Aorta (tissue), 5 donors: ENCODE measurements at regions not wholly inside any gene's neighbourhood (a gene's known extent, or its start where the extent isn't known, plus 50 kb on each side); places are given as distances from the start of the nearest gene placed in this dataset.

Experiments
- ATAC-seq: fragments of 200-7000 bp; cut with Tn5 transposase; one replicate; pipeline ENCODE4 v1.9.1; 2022; ENCODE audit warnings: moderate library complexity; ENCODE audit not compliant: low FRiP score
- DNase-seq, 2 donors: peaks; one replicate each; pipeline ENCODE4 v3.0.0-alpha.2; 2020
- H3K27ac ChIP-seq, 2 donors: one replicate each; pipeline ENCODE4 v1.5.1; 2013; ENCODE audit warnings: low read length in 2 of 2, mild to moderate bottlenecking in 2 of 2, moderate library complexity in 2 of 2, control low read depth in 1 of 2, inconsistent platforms in 1 of 2, low read depth in 1 of 2
- H3K27me3 ChIP-seq, 2 donors: one replicate each; pipeline ENCODE4 v1.6.1; 2013; ENCODE audit warnings: control low read depth in 1 of 2, low read length in 1 of 2, mild to moderate bottlenecking in 1 of 2, moderate library complexity in 1 of 2; ENCODE audit not compliant: insufficient read depth in 2 of 2, control insufficient read depth in 1 of 2
- H3K36me3 ChIP-seq, 2 donors: one replicate each; pipeline ENCODE4 v1.6.1; 2013; ENCODE audit warnings: control low read depth in 1 of 2, low read length in 1 of 2, mild to moderate bottlenecking in 1 of 2; ENCODE audit not compliant: insufficient read depth in 2 of 2, control insufficient read depth in 1 of 2
- H3K4me1 ChIP-seq, 2 donors: one replicate each; pipeline ENCODE4 v1.6.1; 2013; ENCODE audit warnings: low read length in 2 of 2, control low read depth in 1 of 2, mild to moderate bottlenecking in 1 of 2, moderate library complexity in 1 of 2; ENCODE audit not compliant: insufficient read depth in 2 of 2, control insufficient read depth in 1 of 2
- H3K4me3 ChIP-seq, 2 donors: one replicate each; pipeline ENCODE4 v1.5.1; 2013; ENCODE audit warnings: low read length in 2 of 2, control low read depth in 1 of 2, mild to moderate bottlenecking in 1 of 2
- H3K9me3 ChIP-seq: one replicate; pipeline ENCODE4 v1.6.1; 2013; ENCODE audit warnings: mild to moderate bottlenecking, low read length; ENCODE audit not compliant: control insufficient read depth
- WGBS, 2 donors: extraction: QIAGEN DNeasy Blood & Tissue Kit; methylation state at CpG; one replicate each; pipeline ENCODE4 v1.1.7; 2013; 5-methylcytosine and 5-hydroxymethylcytosine counted together
- intact Hi-C, 2 donors: fragments of 100-400 bp; cut with DNase I; formaldehyde crosslinking; loops; one replicate each; pipeline versions ENCODE4 v1.14.2 to v1.15.0; 2022
- donor health status: healthy with polysubstance abuse.
- donor health status: Bipolar disorder and iron deficiency.
- donor health status: DM: no; HTN: no; CAD: no.
- donor health status: DM: no; HTN: no; CAD: no.
- donor health status: DM: yes; HTN: yes; CAD: no.

DNA sequence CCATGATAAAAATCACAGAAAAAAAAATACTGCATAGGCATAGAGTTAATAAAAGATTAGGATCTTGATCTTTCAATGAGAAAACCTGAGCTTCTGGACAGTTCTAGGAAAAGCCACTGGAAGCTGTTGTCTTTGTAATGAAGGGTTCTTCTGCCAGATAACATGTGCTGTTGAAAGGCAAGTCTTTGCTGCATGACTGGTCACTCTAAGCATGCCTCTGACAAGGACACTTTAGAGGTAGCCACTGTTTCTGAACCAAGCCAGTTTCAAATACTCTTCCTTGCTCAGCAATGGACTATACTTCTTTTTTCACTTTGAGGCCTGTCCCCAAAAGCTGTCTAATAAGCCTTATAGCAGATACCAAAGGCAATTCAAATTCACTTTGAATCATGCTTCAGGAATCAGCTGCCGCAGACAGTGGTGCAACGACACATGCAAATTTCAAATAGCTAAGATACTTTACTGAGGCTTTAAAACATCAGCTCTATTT, 70.2 kb downstream of the BTG1 start:
- no peak overlapping the region for H3K27ac ChIP-seq
- no peaks in the 10 kb centered on the region for H3K36me3 ChIP-seq
- intact Hi-C loops: no loop called here
- H3K27me3 ChIP-seq: no peaks in the 10 kb centered on the region
- H3K4me1 ChIP-seq: peaks cover 0 to 7% of the 10 kb centered on the region in 2 donors
- ATAC-seq (no peak), DNase-seq (no peak)
- H3K9me3 ChIP-seq: no peaks in the 10 kb centered on the region
- no peak overlapping the region for H3K4me3 ChIP-seq
- WGBS, 2 donors: 81 to 83% methylated on average over 2 of the region's 2 CpGs

DNA sequence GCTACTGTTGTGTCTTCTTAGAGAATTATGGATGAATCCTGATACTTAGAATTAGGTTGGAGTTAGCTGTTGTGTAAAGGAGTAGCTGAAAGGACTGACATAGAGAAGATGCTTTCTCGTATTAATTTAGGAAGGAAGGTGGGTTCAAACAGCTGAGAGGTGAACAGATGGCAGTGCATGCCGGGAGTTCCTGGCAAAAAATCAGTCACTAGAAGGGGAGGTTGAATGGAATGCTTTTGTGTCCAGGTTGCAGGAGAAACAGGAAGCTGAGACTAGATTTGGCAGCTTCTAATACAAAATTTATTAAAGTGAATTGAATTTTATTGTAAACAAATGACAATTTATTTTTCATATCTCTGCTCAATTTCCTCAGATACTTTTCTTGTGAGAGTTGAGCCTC, 70.8 kb downstream of the BTG1 start:
- DNase-seq (no peak), ATAC-seq (no peak)
- Histone ChIP-seq H3K27ac (no peak overlapping the region), H3K4me1 (peaks cover 0 to 3% of the 10 kb centered on the region in 2 donors), H3K9me3 (no peaks in the 10 kb centered on the region), H3K4me3 (no peak overlapping the region), H3K27me3 (no peaks in the 10 kb centered on the region), H3K36me3 (no peaks in the 10 kb centered on the region)
- intact Hi-C loops: no loop called here
- 82 to 89% methylated on average over 2 of the region's 2 CpGs for WGBS, 2 donors

DNA sequence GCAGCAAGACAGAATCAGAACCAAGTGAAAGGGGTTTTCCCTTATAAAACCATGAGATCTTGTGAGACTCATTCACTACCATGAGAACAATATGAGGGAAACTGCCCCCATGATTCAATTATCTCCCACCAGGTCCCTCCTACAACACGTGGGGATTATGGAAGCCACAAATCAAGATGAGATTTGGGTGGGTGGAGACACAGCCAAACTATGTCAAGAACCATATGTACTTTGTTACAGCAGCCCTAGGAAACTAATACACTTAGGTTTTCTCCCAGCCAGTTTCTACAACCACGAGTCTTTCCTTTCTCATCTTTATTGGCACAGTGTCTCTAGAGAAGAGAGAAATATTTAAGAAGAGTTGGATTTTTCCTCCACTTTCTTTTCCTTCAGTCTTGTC, 72.6 kb downstream of the BTG1 start:
- WGBS, 2 donors: 80 to 86% methylated on average over 2 of the region's 2 CpGs
- ATAC-seq (no peak), DNase-seq (no peak)
- H3K4me1 ChIP-seq: no peaks in the 10 kb centered on the region
- H3K9me3 ChIP-seq: no peaks in the 10 kb centered on the region
- H3K27me3 ChIP-seq: no peaks in the 10 kb centered on the region
- intact Hi-C loops: no loop called here
- no peak overlapping the region for H3K4me3 ChIP-seq
- no peaks in the 10 kb centered on the region for H3K36me3 ChIP-seq
- no peak overlapping the region for H3K27ac ChIP-seq

DNA sequence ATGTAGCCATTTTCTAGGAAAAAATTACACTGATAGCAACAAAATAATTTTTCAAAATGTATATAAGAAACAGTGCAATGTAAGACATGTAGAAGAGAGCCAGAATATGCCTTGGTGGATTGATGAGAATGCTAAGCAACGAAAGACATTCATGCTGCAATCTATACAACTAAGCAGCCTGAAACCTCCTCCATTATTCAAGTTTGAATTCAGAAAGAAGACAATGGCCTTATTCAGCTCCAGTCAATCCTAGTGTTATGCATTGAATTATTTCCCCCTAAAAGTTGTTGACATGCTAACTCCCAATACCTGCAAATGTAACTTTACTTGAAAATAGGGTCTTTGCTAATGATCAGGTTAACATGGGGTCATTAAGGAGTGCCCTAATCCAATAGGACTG, 73.5 kb downstream of the BTG1 start:
- intact Hi-C loops: no loop called here
- ATAC-seq: no peak
- WGBS, 2 donors: 97 to 99% methylated on average over 1 of the region's 1 CpG

DNA sequence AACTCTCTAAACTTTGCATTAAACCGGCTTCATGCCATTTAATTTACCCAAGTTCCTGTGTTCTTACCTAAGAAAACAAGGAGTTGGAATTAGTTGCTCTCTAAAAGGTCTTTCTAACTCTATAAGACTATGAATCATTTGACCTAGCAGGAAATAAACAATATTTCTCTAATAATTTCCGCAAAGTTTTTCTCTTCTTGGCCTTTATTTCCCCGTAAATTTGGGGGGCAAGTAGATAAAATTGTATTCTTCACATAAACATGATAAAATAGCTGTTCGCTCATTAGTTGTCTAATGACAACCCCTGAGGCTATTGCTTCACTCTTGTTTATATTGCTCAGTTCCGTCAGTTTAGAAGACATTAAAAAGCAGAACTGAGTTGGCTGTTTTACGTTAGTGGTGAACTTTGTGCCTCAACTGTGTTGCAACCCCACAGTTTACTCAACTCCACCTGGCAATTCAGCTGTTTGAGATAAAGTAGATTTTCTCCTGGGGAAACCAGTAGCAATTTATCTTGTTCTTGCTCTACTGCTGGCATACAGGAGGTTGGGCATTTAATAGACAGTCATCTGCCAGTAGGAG, 74.7 kb downstream of the BTG1 start:
- DNase-seq (no peak), ATAC-seq (no peak)
- intact Hi-C loops: no loop called here
- H3K4me1 ChIP-seq: no peaks in the 10 kb centered on the region
- H3K4me3 ChIP-seq: no peak overlapping the region
- H3K9me3 ChIP-seq: no peaks in the 10 kb centered on the region
- 73 to 90% methylated on average over 6 of the region's 6 CpGs for WGBS, 2 donors
- H3K27me3 ChIP-seq: no peaks in the 10 kb centered on the region
- no peak overlapping the region for H3K27ac ChIP-seq
- no peaks in the 10 kb centered on the region for H3K36me3 ChIP-seq

More for the DNA sequence above, 73.5 kb downstream of the BTG1 start:
- H3K27me3 ChIP-seq: no peaks in the 10 kb centered on the region
- no peaks in the 10 kb centered on the region for H3K4me1 ChIP-seq
- no peak overlapping the region for H3K4me3 ChIP-seq
- no peaks in the 10 kb centered on the region for H3K36me3 ChIP-seq
- no peak overlapping the region for H3K27ac ChIP-seq
- H3K9me3 ChIP-seq: no peaks in the 10 kb centered on the region
- no peak for DNase-seq

DNA sequence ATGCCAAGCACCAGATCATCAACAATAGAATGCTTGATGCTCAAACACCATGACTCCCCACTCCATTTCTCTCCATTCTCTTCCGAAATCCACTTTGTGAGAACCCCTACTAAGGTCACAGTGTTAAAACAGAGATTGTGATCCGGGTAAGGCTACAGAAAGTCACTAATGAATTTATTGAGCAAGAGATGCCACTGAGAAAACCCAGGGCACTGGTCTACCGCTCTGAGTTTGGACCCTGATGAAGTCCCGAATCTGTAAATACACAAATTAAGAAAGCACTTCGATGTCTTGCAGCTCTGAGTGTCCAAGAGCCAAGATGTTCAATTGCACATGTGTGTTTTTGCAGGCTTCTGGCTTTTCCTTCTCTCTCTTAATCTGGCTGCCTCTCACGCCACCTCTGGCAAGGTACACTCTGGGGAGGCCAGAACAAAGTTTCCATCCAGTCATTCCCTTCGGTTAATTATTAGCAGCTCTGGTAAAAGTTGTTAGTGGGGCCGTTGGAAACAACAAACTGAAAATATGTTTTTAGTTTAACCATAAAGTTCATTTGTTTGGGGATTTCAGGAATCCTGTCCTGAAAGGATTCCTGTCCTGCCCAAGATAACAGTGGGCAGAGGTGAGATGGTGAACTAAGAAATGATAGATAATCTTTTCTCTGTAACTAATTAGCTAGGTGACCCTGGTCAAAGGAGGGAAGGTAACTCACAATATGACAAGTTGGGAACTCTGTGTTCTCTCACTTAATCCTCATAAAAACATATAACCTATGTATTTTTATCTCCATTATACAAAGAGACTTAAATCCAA, 75.4 kb downstream of the BTG1 start:
- H3K36me3 ChIP-seq: no peaks in the 10 kb centered on the region
- 77 to 79% methylated on average over 8 of the region's 8 CpGs for WGBS, 2 donors
- no peak for DNase-seq
- H3K27ac ChIP-seq: no peak overlapping the region
- intact Hi-C loops: no loop called here
- H3K4me3 ChIP-seq: no peak overlapping the region
- peaks cover 0 to 2% of the 10 kb centered on the region in 2 donors for H3K4me1 ChIP-seq
- no peaks in the 10 kb centered on the region for H3K9me3 ChIP-seq
- no peak for ATAC-seq
- H3K27me3 ChIP-seq: no peaks in the 10 kb centered on the region

DNA sequence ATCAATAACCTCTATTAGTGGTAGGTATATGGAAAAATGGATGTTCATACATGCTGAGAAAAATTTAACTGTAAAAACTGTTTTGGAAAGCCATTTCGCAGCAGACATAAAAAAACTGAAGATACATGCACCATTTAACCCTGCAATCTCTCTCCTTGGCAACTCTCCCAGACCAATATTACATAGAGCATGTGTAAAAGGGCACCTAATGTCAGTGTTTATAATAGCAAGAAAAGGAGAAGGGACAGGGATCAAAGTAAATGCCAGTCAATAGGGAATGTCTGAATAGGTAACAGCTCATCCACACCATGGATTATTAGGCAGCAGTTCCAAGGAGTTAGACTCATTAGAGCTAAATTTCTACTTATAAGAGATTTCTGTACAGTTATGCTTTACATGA, 77.2 kb downstream of the BTG1 start:
- no peaks in the 10 kb centered on the region for H3K27me3 ChIP-seq
- intact Hi-C loops: loop anchor here in 1 of 2 donors (2.0 kb wide), 1 partner anchor 64 kb away; no protein-coding TSS in a partner anchor
- DNase-seq (no peak), ATAC-seq (no peak)
- 79% methylated on average over 1 of the region's 1 CpG for WGBS, 2 donors
- no peak overlapping the region for H3K4me3 ChIP-seq
- no peak overlapping the region for H3K27ac ChIP-seq
- H3K9me3 ChIP-seq: no peaks in the 10 kb centered on the region
- H3K36me3 ChIP-seq: no peaks in the 10 kb centered on the region
- H3K4me1 ChIP-seq: peaks cover 3 to 4% of the 10 kb centered on the region in 2 donors

DNA sequence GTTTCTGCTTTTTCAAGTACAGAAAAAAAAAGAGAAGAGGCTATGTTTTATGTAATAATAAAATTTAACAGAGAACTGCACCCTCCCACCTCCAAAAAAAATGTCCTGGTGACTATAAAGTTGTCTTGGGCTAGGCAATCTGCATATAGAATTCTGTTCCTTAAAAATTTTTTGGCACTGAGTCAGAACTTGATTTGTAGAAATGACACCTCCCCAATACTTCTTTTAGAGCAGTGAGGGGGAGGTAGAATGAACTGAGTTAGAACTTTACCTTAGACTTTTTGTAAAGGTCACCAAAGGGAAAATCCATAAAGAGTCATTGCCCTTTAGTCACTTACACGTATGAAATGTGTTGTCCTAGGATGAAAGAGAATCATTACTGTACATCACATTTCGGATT, 80.0 kb downstream of the BTG1 start:
- Histone ChIP-seq H3K27me3 (no peaks in the 10 kb centered on the region), H3K4me3 (no peak overlapping the region), H3K9me3 (no peaks in the 10 kb centered on the region), H3K27ac (no peak overlapping the region), H3K36me3 (no peaks in the 10 kb centered on the region), H3K4me1 (peaks cover 3 to 4% of the 10 kb centered on the region in 2 donors)
- DNase-seq: no peak
- intact Hi-C loops: no loop called here
- WGBS, 2 donors: 74 to 79% methylated on average over 2 of the region's 2 CpGs
- no peak for ATAC-seq

DNA sequence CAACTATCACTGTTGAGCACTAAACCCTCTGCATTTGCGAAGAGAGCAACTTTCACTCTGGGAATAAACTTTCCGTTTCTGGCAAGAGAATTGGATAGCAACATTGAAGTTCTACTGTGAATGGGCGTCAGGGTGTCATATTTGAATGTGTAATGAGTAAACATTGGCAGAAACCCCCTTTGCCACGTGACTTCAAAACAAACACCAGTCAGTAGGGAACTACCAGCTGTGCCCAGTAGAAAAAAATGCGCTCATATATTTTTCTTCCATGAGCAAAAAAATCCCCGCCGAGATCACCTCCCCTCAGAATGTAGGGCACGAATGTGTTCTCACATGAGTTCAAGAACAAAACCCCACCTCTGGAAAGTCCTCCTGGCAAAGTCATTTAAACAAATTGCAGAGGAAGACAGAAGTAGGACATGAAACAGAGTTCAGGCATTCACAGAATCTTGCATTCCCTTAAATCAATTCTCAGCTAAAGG, 80.6 kb downstream of the BTG1 start:
- H3K36me3 ChIP-seq: no peaks in the 10 kb centered on the region
- H3K4me1 ChIP-seq: peaks cover 3 to 4% of the 10 kb centered on the region in 2 donors
- WGBS, 2 donors: 14 to 37% methylated on average over 8 of the region's 8 CpGs
- no peak for ATAC-seq
- no peak overlapping the region for H3K27ac ChIP-seq
- peak overlapping the region in 1 of 2 donors; percentile 14 for H3K4me3 ChIP-seq
- H3K27me3 ChIP-seq: no peaks in the 10 kb centered on the region
- intact Hi-C loops: no loop called here
- no peak for DNase-seq
- no peaks in the 10 kb centered on the region for H3K9me3 ChIP-seq
